SK-N-SH (cell line): ENCODE measurements at regions not wholly inside any gene's neighbourhood (a gene's known extent, or its start where the extent isn't known, plus 50 kb on each side); places are given as distances from the start of the nearest gene placed in this dataset.

ENCODE experiments used
- CTCF ChIA-PET: fragments of 300-600, 350-600 bp; formaldehyde crosslinking; extraction: SDS; loops from one replicate; lab custom pipeline; 2021; lab: Yijun Ruan, JAX
- POLR2A ChIA-PET: fragments of 350-600 bp; sonication (Branson Sonifier 250); formaldehyde crosslinking; extraction: SDS; loops from one replicate; lab custom pipeline; 2020; ENCODE audit warnings: antibody characterized with exemption, inconsistent platforms; lab: Yijun Ruan, JAX
- DNase-seq: peaks from one replicate; pipeline ENCODE4 v3.0.0; 2012
- H2AFZ ChIP-seq: fragments of 200-600 bp; sonication (generic); 2 replicates; pipeline ENCODE4 v1.8.1; 2016; ENCODE audit warnings: antibody characterized with exemption, mild to moderate bottlenecking, low read depth
- H3F3A ChIP-seq: fragments of 200-600 bp; sonication (generic); replicated peaks from 2 replicates; pipeline ENCODE3; 2016; ENCODE audit warnings: antibody characterized with exemption, mild to moderate bottlenecking; ENCODE audit not compliant: insufficient read depth
- H3K27ac ChIP-seq, 2 experiments: fragments of 200-500 bp in 1 of 2; fragments of 200-600 bp in 1 of 2; sonication (Bioruptor generic) in 1 of 2; sonication (generic), shearing (Covaris generic) in 1 of 2; 2 replicates each; pipeline versions ENCODE4 v1.5.1 to v1.6.1; 2014 to 2016; ENCODE audit warnings: low read depth in 2 of 2, inconsistent platforms in 1 of 2, low read length in 1 of 2, mild to moderate bottlenecking in 1 of 2, mixed read lengths in 1 of 2
- H3K27me3 ChIP-seq: fragments of 200-600 bp; sonication (generic), shearing (Covaris generic); 2 replicates; pipeline ENCODE4 v1.6.1; 2016; ENCODE audit warnings: mixed run types; ENCODE audit not compliant: insufficient read depth
- H3K36me3 ChIP-seq, 2 experiments: fragments of 200-500 bp in 1 of 2; fragments of 200-600 bp in 1 of 2; sonication (Bioruptor generic) in 1 of 2; sonication (generic) in 1 of 2; replicated peaks in 1 of 2; 2 replicates each; pipeline versions ENCODE3 to v1.5.1; 2014 to 2016; ENCODE audit warnings: low read length in 1 of 2, mild to moderate bottlenecking in 1 of 2; ENCODE audit not compliant: insufficient read depth in 2 of 2, control insufficient read depth in 1 of 2
- H3K4me1 ChIP-seq, 2 experiments: fragments of 200-500 bp in 1 of 2; fragments of 200-600 bp in 1 of 2; sonication (Bioruptor generic) in 1 of 2; sonication (generic), shearing (Covaris generic) in 1 of 2; 2 replicates each; pipeline versions ENCODE4 v1.5.1 to v1.6.1; 2014 to 2016; ENCODE audit warnings: low read depth in 1 of 2, low read length in 1 of 2, mixed run types in 1 of 2; ENCODE audit not compliant: insufficient read depth in 2 of 2, control insufficient read depth in 1 of 2
- H3K4me2 ChIP-seq: fragments of 200-600 bp; sonication (generic), shearing (Covaris generic); 2 replicates; pipeline ENCODE4 v1.6.1; 2017; ENCODE audit warnings: mixed run types
- H3K4me3 ChIP-seq, 2 experiments: fragments of 200-500 bp in 1 of 2; fragments of 200-600 bp in 1 of 2; sonication (Bioruptor generic) in 1 of 2; sonication (generic), shearing (Covaris generic) in 1 of 2; 2 replicates each; pipeline versions ENCODE4 v1.5.1 to v1.8.1; 2014 to 2016; ENCODE audit warnings: low read depth in 2 of 2, inconsistent platforms in 1 of 2, low read length in 1 of 2, mild to moderate bottlenecking in 1 of 2, mixed read lengths in 1 of 2, moderate library complexity in 1 of 2
- H3K79me2 ChIP-seq: fragments of 200-600 bp; sonication (generic); 2 replicates; pipeline ENCODE4 v1.8.1; 2017; ENCODE audit warnings: mild to moderate bottlenecking; ENCODE audit not compliant: insufficient read depth
- H3K9ac ChIP-seq: fragments of 200-600 bp; sonication (generic); 2 replicates; pipeline ENCODE4 v1.6.1; 2017; ENCODE audit warnings: mixed run types
- H3K9me2 ChIP-seq: fragments of 200-600 bp; sonication (generic); 2 replicates; pipeline ENCODE4 v1.6.1; 2017; ENCODE audit warnings: mixed run types
- H3K9me3 ChIP-seq: fragments of 200-600 bp; sonication (generic); 2 replicates; pipeline ENCODE4 v1.6.1; 2017; ENCODE audit warnings: mixed run types, mild to moderate bottlenecking, moderate library complexity
- H4K20me1 ChIP-seq: fragments of 200-600 bp; sonication (generic); 2 replicates; pipeline ENCODE4 v1.6.1; 2017; ENCODE audit warnings: mild to moderate bottlenecking, mixed run types; ENCODE audit not compliant: insufficient read depth
- CTCF ChIP-seq: fragments of 200-600 bp; sonication (generic); IDR thresholded peaks from 2 replicates; pipeline ENCODE4 v1.6.1; 2017; ENCODE audit warnings: antibody characterized with exemption, mild to moderate bottlenecking, moderate library complexity
- ELF1 ChIP-seq: IDR thresholded peaks from 2 replicates; pipeline ENCODE4 v1.4.0; 2012
- EP300 ChIP-seq, 2 experiments: IDR thresholded peaks; 2 replicates each; pipeline versions ENCODE4 v1.4.0 to v1.6.1; 2012; ENCODE audit warnings: borderline replicate concordance in 1 of 2, low read depth in 1 of 2, low read length in 1 of 2
- FOXJ3 ChIP-seq: sonication (generic); formaldehyde crosslinking; IDR thresholded peaks from 2 replicates; pipeline ENCODE4 v1.5.1; 2020; ENCODE audit warnings: mild to moderate bottlenecking, missing genetic modification reagents
- MAX ChIP-seq: IDR thresholded peaks from 2 replicates; pipeline ENCODE4 v1.4.0; 2012; ENCODE audit warnings: low read depth
- MXI1 ChIP-seq: IDR thresholded peaks from 2 replicates; pipeline ENCODE4 v1.6.1; 2012; ENCODE audit warnings: mild to moderate bottlenecking, low read depth, low read length, improper control_type of control experiment
- NFIC ChIP-seq: IDR thresholded peaks from 2 replicates; pipeline ENCODE4 v1.4.0; 2012; ENCODE audit warnings: borderline replicate concordance
- NRF1 ChIP-seq: IDR thresholded peaks from 2 replicates; pipeline ENCODE4 v1.6.1; 2012; ENCODE audit warnings: low read depth, mild to moderate bottlenecking, low read length
- POLR2AphosphoS5 ChIP-seq: IDR thresholded peaks from 2 replicates; pipeline ENCODE4 v1.6.1; 2012; ENCODE audit warnings: low read depth, low read length
- RCOR1 ChIP-seq: fragments of 150-350 bp; IDR thresholded peaks from 2 replicates; pipeline ENCODE4 v1.6.1; 2017; ENCODE audit warnings: antibody characterized with exemption, low read length
- REST ChIP-seq: IDR thresholded peaks from 2 replicates; pipeline ENCODE4 v1.6.1; 2012; ENCODE audit warnings: mild to moderate bottlenecking, low read depth, low read length, moderate library complexity
- RFX5 ChIP-seq: IDR thresholded peaks from 2 replicates; pipeline ENCODE4 v1.6.1; 2012; ENCODE audit warnings: mild to moderate bottlenecking, improper control_type of control experiment, low read length
- RXRA ChIP-seq: IDR thresholded peaks from 2 replicates; pipeline ENCODE4 v1.4.0; 2012; ENCODE audit warnings: low read depth, mild to moderate bottlenecking, borderline replicate concordance
- SIN3A ChIP-seq: IDR thresholded peaks from 2 replicates; pipeline ENCODE4 v1.6.1; 2012; ENCODE audit warnings: low read depth, mild to moderate bottlenecking, low read length, moderate library complexity, borderline replicate concordance
- TAF1 ChIP-seq: IDR thresholded peaks from 2 replicates; pipeline ENCODE4 v1.6.1; 2012; ENCODE audit warnings: low read depth, mild to moderate bottlenecking, low read length, moderate library complexity, borderline replicate concordance
- TCF12 ChIP-seq: IDR thresholded peaks from 2 replicates; pipeline ENCODE4 v1.4.0; 2012
- WGBS: methylation state at CpG from one replicate; pipeline ENCODE4 v1.1.6; 2017; ENCODE audit warnings: low lambda C conversion rate; 5-methylcytosine and 5-hydroxymethylcytosine counted together

- no peaks in the 10 kb centered on the region for H3K9me2 ChIP-seq
- no peaks in the 10 kb centered on the region for H4K20me1 ChIP-seq
- H3K9ac ChIP-seq = no peak overlapping the region
- H3K27me3 ChIP-seq = no peaks in the 10 kb centered on the region
- no peaks in the 10 kb centered on the region for H3K36me3 ChIP-seq
- no peak overlapping the region for H2AFZ ChIP-seq
- no peaks in the 10 kb centered on the region for H3K9me3 ChIP-seq
- no peak for DNase-seq
- no peaks in the 10 kb centered on the region for H3K4me1 ChIP-seq
- CTCF ChIA-PET = no interaction called here
- H3K27ac ChIP-seq = no peak overlapping the region
- no peak overlapping the region for H3K4me2 ChIP-seq
- no peak overlapping the region for H3K4me3 ChIP-seq
- H3K79me2 ChIP-seq = no peaks in the 10 kb centered on the region
- 55% methylated on average over 8 of the region's 19 CpGs for WGBS
- H3F3A ChIP-seq = no peaks in the 10 kb centered on the region
- POLR2A ChIA-PET = no interaction called here
- TF ChIP-seq SIN3A = no peak
- no peak for TF ChIP-seq NRF1
- TF ChIP-seq POLR2AphosphoS5 = no peak
- no peak for TF ChIP-seq RFX5
- TF ChIP-seq RXRA = no peak
- no peak for TF ChIP-seq MXI1
- no peak for TF ChIP-seq NFIC
- no peak for TF ChIP-seq MAX
- TF ChIP-seq TCF12 = no peak
- no peak for TF ChIP-seq CTCF
- no peak for TF ChIP-seq ELF1
- no peak for TF ChIP-seq EP300 (IDR thresholded peaks at IDR 0.05; ENCODE audit: borderline replicate concordance in 1 of 2, low read depth in 1 of 2, low read length in 1 of 2)
- TF ChIP-seq REST = no peak
- no peak for TF ChIP-seq TAF1
- no peak for TF ChIP-seq RCOR1
- TF ChIP-seq FOXJ3 (CRISPR knock-in tag) = no peak
- TF ChIP-seq, all 33 proteins: peak for 0
Measured at GRCh38 chr18:39235118-39235719, 1669.6 kb upstream of the CELF4 start.
